ENCODE measurements at regions not wholly inside any gene's neighbourhood (a gene's known extent, or its start where the extent isn't known, plus 50 kb on each side); places are given as distances from the start of the nearest gene placed in this dataset.

GRCh38 chr12:77486872-77487271, 343.8 kb upstream of the NAV3 start:
- TF ChIP-seq POLR2A (IDR thresholded peaks at IDR 0.05) = no peak
- TF ChIP-seq, protein P1, sequence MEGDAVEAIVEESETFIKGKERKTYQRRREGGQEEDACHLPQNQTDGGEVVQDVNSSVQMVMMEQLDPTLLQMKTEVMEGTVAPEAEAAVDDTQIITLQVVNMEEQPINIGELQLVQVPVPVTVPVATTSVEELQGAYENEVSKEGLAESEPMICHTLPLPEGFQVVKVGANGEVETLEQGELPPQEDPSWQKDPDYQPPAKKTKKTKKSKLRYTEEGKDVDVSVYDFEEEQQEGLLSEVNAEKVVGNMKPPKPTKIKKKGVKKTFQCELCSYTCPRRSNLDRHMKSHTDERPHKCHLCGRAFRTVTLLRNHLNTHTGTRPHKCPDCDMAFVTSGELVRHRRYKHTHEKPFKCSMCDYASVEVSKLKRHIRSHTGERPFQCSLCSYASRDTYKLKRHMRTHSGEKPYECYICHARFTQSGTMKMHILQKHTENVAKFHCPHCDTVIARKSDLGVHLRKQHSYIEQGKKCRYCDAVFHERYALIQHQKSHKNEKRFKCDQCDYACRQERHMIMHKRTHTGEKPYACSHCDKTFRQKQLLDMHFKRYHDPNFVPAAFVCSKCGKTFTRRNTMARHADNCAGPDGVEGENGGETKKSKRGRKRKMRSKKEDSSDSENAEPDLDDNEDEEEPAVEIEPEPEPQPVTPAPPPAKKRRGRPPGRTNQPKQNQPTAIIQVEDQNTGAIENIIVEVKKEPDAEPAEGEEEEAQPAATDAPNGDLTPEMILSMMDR (IDR thresholded peaks at IDR 0.05) = no peak
